ENCODE measurements at regions not wholly inside any gene's neighbourhood (a gene's known extent, or its start where the extent isn't known, plus 50 kb on each side); places are given as distances from the start of the nearest gene placed in this dataset.

DNA sequence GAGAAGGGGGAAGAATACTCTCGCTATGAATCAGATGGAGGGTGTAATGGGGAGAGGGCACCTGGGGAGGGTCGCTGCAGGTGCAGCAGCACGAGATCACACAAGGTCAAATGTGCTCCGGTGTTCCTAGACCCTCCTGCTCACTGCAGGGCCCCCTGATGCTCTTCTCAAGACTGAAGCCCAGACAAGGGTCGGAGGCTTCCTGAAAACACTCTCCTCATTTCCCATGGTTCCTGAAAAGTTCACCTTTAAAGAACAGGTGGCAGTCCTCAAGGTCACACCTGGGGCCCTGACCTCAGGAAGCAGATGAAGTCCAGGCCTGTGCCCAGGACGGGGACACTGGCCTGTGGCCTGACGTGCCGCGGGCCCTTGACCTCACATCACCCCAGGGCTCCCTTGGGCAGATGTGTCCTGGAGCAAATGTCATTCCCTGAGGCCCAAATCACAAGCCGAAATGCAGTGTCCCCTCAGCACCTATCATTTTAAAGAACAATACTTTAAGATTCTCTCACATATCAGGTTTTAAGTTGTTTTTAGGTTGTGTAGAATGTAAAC is 289.8 kb downstream of the GLRX3 start:
- TF ChIP-seq, protein P1, sequence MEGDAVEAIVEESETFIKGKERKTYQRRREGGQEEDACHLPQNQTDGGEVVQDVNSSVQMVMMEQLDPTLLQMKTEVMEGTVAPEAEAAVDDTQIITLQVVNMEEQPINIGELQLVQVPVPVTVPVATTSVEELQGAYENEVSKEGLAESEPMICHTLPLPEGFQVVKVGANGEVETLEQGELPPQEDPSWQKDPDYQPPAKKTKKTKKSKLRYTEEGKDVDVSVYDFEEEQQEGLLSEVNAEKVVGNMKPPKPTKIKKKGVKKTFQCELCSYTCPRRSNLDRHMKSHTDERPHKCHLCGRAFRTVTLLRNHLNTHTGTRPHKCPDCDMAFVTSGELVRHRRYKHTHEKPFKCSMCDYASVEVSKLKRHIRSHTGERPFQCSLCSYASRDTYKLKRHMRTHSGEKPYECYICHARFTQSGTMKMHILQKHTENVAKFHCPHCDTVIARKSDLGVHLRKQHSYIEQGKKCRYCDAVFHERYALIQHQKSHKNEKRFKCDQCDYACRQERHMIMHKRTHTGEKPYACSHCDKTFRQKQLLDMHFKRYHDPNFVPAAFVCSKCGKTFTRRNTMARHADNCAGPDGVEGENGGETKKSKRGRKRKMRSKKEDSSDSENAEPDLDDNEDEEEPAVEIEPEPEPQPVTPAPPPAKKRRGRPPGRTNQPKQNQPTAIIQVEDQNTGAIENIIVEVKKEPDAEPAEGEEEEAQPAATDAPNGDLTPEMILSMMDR (IDR thresholded peaks at IDR 0.05; ENCODE audit: insufficient read depth, low read length), result no peak
- TF ChIP-seq POLR2AphosphoS5 (IDR thresholded peaks at IDR 0.05; ENCODE audit: low read depth), result no peak
